ENCODE measurements at regions not wholly inside any gene's neighbourhood (a gene's known extent, or its start where the extent isn't known, plus 50 kb on each side); places are given as distances from the start of the nearest gene placed in this dataset.
A peak's percentile ranks its signal among the peaks of the same experiment; 100 is the strongest.

DNA sequence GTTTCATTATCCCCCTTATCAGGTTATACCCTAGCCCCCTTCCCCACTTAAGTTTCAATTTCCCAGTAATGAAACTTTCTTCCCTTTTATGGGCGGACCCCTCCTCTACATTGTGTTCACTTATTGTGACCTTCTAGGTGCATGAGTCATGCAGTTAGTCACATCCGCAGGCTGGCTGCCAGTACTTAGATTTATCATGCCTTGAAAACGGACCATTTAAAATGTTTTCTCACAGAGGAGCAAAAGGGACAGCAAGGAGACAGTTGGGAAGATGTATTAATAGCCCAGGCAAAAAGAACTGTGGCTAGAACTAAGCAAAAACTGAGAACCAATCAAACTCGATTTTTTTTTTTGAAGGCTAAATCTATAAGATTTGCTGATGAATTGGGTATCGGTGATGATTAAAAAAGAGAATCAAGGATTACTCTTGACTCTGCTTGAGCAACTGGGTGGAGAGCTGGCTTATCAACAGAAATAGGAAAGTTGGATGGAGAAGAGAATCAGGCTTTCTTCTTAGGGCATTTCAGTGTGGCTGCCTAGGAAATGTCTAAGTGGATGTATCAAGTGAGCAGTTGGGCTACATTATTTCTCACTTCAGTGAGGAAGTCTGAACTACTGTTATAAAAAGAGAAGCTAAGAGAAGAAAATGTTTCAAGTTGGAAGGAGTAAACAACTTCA, 615.0 kb downstream of the HINT1 start:
- no peaks in the 10 kb centered on the region for H3K4me1 ChIP-seq (ENCODE audit: insufficient read depth, low read length)
- ChIA-PET CTCF (no interaction called here), POLR2A (no interaction called here)
- Mint-ChIP-seq H3K27me3 (peaks cover 0 to 3% of the 10 kb centered on the region in 2 donors), H3K4me1 (no peaks in the 10 kb centered on the region), H3K9me3 (peaks cover 0 to 10% (median 2%) of the 10 kb centered on the region in 5 donors), H3K27ac (no peak overlapping the region), H3K4me3 (no peak overlapping the region), H3K36me3 (no peaks in the 10 kb centered on the region)
- no peak overlapping the region for H3K4me3 ChIP-seq (ENCODE audit: low read length)
- no peak for DNase-seq
- H3K36me3 ChIP-seq (ENCODE audit: insufficient read depth, low read length): no peaks in the 10 kb centered on the region
- no peak overlapping the region for H3K27ac ChIP-seq (ENCODE audit: low read depth, low read length)
- no peaks in the 10 kb centered on the region for H3K27me3 ChIP-seq (ENCODE audit: insufficient read depth, low read length, poor library complexity, severe bottlenecking)
- no peaks in the 10 kb centered on the region for H3K9me3 ChIP-seq (ENCODE audit: low read length)

GRCh38 chr5:130546211-130546610, 618.8 kb downstream of the HINT1 start:
- H3K9me3 Mint-ChIP-seq: peaks cover 0 to 15% (median 8%) of the 10 kb centered on the region in 5 donors
- Histone ChIP-seq H3K4me3 (ENCODE audit: low read length) (no peak overlapping the region), H3K27me3 (ENCODE audit: insufficient read depth, low read length, poor library complexity, severe bottlenecking) (no peaks in the 10 kb centered on the region), H3K4me1 (ENCODE audit: insufficient read depth, low read length) (no peaks in the 10 kb centered on the region), H3K27ac (ENCODE audit: low read depth, low read length) (no peak overlapping the region), H3K36me3 (ENCODE audit: insufficient read depth, low read length) (no peaks in the 10 kb centered on the region), H3K9me3 (ENCODE audit: low read length) (no peaks in the 10 kb centered on the region)
- no peaks in the 10 kb centered on the region for H3K36me3 Mint-ChIP-seq
- H3K4me1 Mint-ChIP-seq: no peaks in the 10 kb centered on the region
- H3K27me3 Mint-ChIP-seq: peaks cover 0 to 3% of the 10 kb centered on the region in 2 donors
- H3K27ac Mint-ChIP-seq: no peak overlapping the region
- no peak for DNase-seq
- H3K4me3 Mint-ChIP-seq: no peak overlapping the region
- ChIA-PET CTCF (no interaction called here), POLR2A (no interaction called here)

DNA sequence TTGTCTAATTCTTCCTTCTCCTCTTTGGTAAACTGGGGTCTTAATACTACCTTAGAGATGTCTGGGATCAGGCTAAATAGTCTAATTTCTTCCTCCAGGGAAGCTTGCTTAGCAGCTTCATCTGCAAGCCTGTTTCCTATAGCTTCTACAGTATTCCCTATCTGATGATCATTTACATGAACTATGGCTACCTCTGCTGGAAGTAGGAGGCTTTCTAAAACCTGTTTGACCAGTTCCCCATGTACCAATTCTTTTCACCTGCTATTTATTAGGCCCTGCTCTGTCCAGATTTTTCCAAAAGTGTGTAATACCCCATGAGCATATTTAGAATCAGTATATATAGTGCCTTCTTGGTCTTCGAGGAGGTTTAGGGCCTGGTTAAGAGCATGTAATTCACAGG, 619.8 kb downstream of the HINT1 start:
- Histone ChIP-seq H3K27me3 (ENCODE audit: insufficient read depth, low read length, poor library complexity, severe bottlenecking) (no peaks in the 10 kb centered on the region), H3K9me3 (ENCODE audit: low read length) (no peaks in the 10 kb centered on the region), H3K4me1 (ENCODE audit: insufficient read depth, low read length) (no peaks in the 10 kb centered on the region), H3K27ac (ENCODE audit: low read depth, low read length) (no peak overlapping the region), H3K36me3 (ENCODE audit: insufficient read depth, low read length) (no peaks in the 10 kb centered on the region), H3K4me3 (ENCODE audit: low read length) (no peak overlapping the region)
- no peaks in the 10 kb centered on the region for H3K4me1 Mint-ChIP-seq
- no peak for DNase-seq
- peaks cover 0 to 2% of the 10 kb centered on the region in 2 donors for H3K27me3 Mint-ChIP-seq
- no peak overlapping the region for H3K27ac Mint-ChIP-seq
- H3K9me3 Mint-ChIP-seq: peaks cover 0 to 15% (median 8%) of the 10 kb centered on the region in 5 donors
- ChIA-PET POLR2A (no interaction called here), CTCF (no interaction called here)
- no peaks in the 10 kb centered on the region for H3K36me3 Mint-ChIP-seq
- no peak overlapping the region for H3K4me3 Mint-ChIP-seq

DNA sequence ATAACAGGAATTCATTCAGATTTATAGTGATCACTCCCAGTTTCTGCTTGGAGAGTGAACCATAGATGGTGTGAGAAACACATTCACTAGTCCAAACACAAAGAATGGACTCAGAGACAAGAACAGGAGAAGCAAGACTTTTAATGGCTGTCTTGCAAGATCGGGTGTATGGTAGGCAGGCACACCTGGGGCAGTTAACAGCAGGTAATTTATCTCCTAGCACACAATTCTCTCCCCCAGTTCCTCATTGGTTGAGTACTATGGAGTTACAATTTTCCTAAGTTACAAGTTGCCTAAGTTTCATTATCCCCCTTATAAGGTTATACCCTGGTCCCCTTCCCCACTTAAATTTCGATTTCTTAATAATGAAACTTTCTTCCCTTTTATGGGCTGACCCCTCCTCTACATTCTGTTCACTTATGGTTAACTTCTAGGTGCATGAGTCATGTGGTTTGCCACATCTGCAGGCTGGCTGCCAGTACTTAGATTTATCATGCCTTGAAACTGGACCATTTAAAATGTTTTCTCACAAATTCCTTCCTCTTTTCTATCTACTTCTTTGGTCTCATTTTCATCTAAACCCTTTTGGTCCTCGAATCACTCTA, 623.3 kb downstream of the HINT1 start:
- H3K9me3 Mint-ChIP-seq: peaks cover 0 to 15% (median 8%) of the 10 kb centered on the region in 5 donors
- Histone ChIP-seq H3K36me3 (ENCODE audit: insufficient read depth, low read length) (no peaks in the 10 kb centered on the region), H3K27ac (ENCODE audit: low read depth, low read length) (no peak overlapping the region), H3K27me3 (ENCODE audit: insufficient read depth, low read length, poor library complexity, severe bottlenecking) (no peaks in the 10 kb centered on the region), H3K4me1 (ENCODE audit: insufficient read depth, low read length) (no peaks in the 10 kb centered on the region), H3K4me3 (ENCODE audit: low read length) (no peak overlapping the region), H3K9me3 (ENCODE audit: low read length) (no peaks in the 10 kb centered on the region)
- H3K36me3 Mint-ChIP-seq: no peaks in the 10 kb centered on the region
- H3K27ac Mint-ChIP-seq: peak overlapping the region in 1 of 8 donors; percentile 62
- peaks cover 0 to 2% of the 10 kb centered on the region in 2 donors for H3K27me3 Mint-ChIP-seq
- CTCF ChIA-PET: no interaction called here
- H3K4me1 Mint-ChIP-seq: no peaks in the 10 kb centered on the region
- H3K4me3 Mint-ChIP-seq: no peak overlapping the region
- DNase-seq: no peak
- POLR2A ChIA-PET: no interaction called here

GRCh38 chr5:130536691-130537090, 628.4 kb downstream of the HINT1 start:
- Mint-ChIP-seq H3K36me3 (no peaks in the 10 kb centered on the region), H3K27me3 (peaks cover 0 to 2% of the 10 kb centered on the region in 2 donors), H3K4me1 (no peaks in the 10 kb centered on the region), H3K4me3 (no peak overlapping the region), H3K9me3 (no peaks in the 10 kb centered on the region), H3K27ac (no peak overlapping the region)
- H3K4me3 ChIP-seq (ENCODE audit: low read length): no peak overlapping the region
- H3K27me3 ChIP-seq (ENCODE audit: insufficient read depth, low read length, poor library complexity, severe bottlenecking): no peaks in the 10 kb centered on the region
- no peaks in the 10 kb centered on the region for H3K9me3 ChIP-seq (ENCODE audit: low read length)
- ChIA-PET POLR2A (no interaction called here), CTCF (no interaction called here)
- no peaks in the 10 kb centered on the region for H3K36me3 ChIP-seq (ENCODE audit: insufficient read depth, low read length)
- no peaks in the 10 kb centered on the region for H3K4me1 ChIP-seq (ENCODE audit: insufficient read depth, low read length)
- no peak overlapping the region for H3K27ac ChIP-seq (ENCODE audit: low read depth, low read length)
- DNase-seq: no peak

DNA sequence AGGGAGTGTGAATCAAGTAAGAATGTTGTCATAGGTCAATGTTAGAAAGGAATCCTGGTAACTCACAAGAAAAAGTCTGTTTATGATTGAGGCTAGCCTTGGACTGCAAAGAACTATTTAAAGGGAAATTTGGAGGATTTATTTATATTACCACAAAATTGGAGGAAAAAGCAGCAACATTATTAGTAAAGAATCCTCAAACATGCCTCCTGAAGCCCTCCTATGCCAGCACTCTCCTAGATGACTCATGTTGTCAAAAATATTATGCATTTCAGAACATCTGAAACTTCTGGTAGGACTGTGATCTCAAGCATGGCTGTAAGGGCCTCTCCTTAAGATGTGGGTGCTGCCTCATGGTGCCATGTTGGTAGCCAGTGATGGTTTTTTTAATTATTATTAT, 628.5 kb downstream of the CHSY3 start:
- no peaks in the 10 kb centered on the region for H3K4me1 ChIP-seq (ENCODE audit: insufficient read depth, low read length)
- H3K27me3 Mint-ChIP-seq: peaks cover 0 to 3% of the 10 kb centered on the region in 2 donors
- no peaks in the 10 kb centered on the region for H3K36me3 Mint-ChIP-seq
- no peak for DNase-seq
- ChIA-PET POLR2A (no interaction called here), CTCF (no interaction called here)
- no peak overlapping the region for H3K4me3 Mint-ChIP-seq
- H3K27ac Mint-ChIP-seq: no peak overlapping the region
- H3K9me3 ChIP-seq (ENCODE audit: low read length): no peaks in the 10 kb centered on the region
- H3K4me3 ChIP-seq (ENCODE audit: low read length): no peak overlapping the region
- no peaks in the 10 kb centered on the region for H3K27me3 ChIP-seq (ENCODE audit: insufficient read depth, low read length, poor library complexity, severe bottlenecking)
- no peaks in the 10 kb centered on the region for H3K9me3 Mint-ChIP-seq
- H3K36me3 ChIP-seq (ENCODE audit: insufficient read depth, low read length): no peaks in the 10 kb centered on the region
- H3K4me1 Mint-ChIP-seq: no peaks in the 10 kb centered on the region
- H3K27ac ChIP-seq (ENCODE audit: low read depth, low read length): no peak overlapping the region

- no peak overlapping the region for H3K4me3 ChIP-seq (ENCODE audit: low read length)
- POLR2A ChIA-PET: no interaction called here
- Mint-ChIP-seq H3K36me3 (no peaks in the 10 kb centered on the region), H3K27me3 (peaks cover 0 to 3% of the 10 kb centered on the region in 2 donors), H3K4me1 (no peaks in the 10 kb centered on the region), H3K9me3 (peaks cover 0 to 3% (median 0%) of the 10 kb centered on the region in 5 donors), H3K4me3 (no peak overlapping the region), H3K27ac (no peak overlapping the region)
- H3K27ac ChIP-seq (ENCODE audit: low read depth, low read length): no peak overlapping the region
- no peaks in the 10 kb centered on the region for H3K27me3 ChIP-seq (ENCODE audit: insufficient read depth, low read length, poor library complexity, severe bottlenecking)
- CTCF ChIA-PET: no interaction called here
- H3K4me1 ChIP-seq (ENCODE audit: insufficient read depth, low read length): no peaks in the 10 kb centered on the region
- H3K9me3 ChIP-seq (ENCODE audit: low read length): no peaks in the 10 kb centered on the region
- no peaks in the 10 kb centered on the region for H3K36me3 ChIP-seq (ENCODE audit: insufficient read depth, low read length)
- DNase-seq: no peak
Measured at GRCh38 chr5:130529511-130530485, 625.5 kb downstream of the CHSY3 start.

- Histone ChIP-seq H3K4me1 (ENCODE audit: insufficient read depth, low read length) (no peaks in the 10 kb centered on the region), H3K27me3 (ENCODE audit: insufficient read depth, low read length, poor library complexity, severe bottlenecking) (no peaks in the 10 kb centered on the region), H3K27ac (ENCODE audit: low read depth, low read length) (no peak overlapping the region), H3K4me3 (ENCODE audit: low read length) (no peak overlapping the region), H3K36me3 (ENCODE audit: insufficient read depth, low read length) (no peaks in the 10 kb centered on the region), H3K9me3 (ENCODE audit: low read length) (no peaks in the 10 kb centered on the region)
- DNase-seq: no peak
- Mint-ChIP-seq H3K9me3 (peaks cover 0 to 4% (median 0%) of the 10 kb centered on the region in 5 donors), H3K4me1 (no peaks in the 10 kb centered on the region), H3K36me3 (no peaks in the 10 kb centered on the region), H3K27ac (no peak overlapping the region), H3K27me3 (peaks cover 0 to 3% of the 10 kb centered on the region in 2 donors), H3K4me3 (no peak overlapping the region)
- ChIA-PET POLR2A (no interaction called here), CTCF (no interaction called here)
Measured at GRCh38 chr5:130529111-130529510, 624.8 kb downstream of the CHSY3 start.

Measured in CD8-positive, alpha-beta memory T cell (primary cell).